A549 (cell line): ENCODE measurements at regions not wholly inside any gene's neighbourhood (a gene's known extent, or its start where the extent isn't known, plus 50 kb on each side); places are given as distances from the start of the nearest gene placed in this dataset.

Experiments used
- ATAC-seq, 2 experiments: fragments of 200-7000 bp in 1 of 2; fragments of >200 bp in 1 of 2; cut with Nextera tagmentation in 1 of 2; cut with Tn5 transposase in 1 of 2; 3 replicates each; pipeline versions ENCODE4 v1.8.0 to v1.9.1; 2018 to 2020; ENCODE audit warnings: mild to moderate bottlenecking in 1 of 2, moderate library complexity in 1 of 2
- CTCF ChIA-PET: fragments of 300-600 bp; sonication (Branson Sonifier 250); formaldehyde crosslinking; extraction: SDS; loops from one replicate; lab custom pipeline; 2021; ENCODE audit warnings: antibody characterized with exemption, inconsistent platforms; lab: Yijun Ruan, JAX
- POLR2A ChIA-PET: fragments of 350-600 bp; formaldehyde crosslinking; extraction: SDS; loops from one replicate; lab custom pipeline; 2021; ENCODE audit warnings: antibody characterized with exemption, inconsistent platforms; lab: Yijun Ruan, JAX
- DNase-seq, 2 experiments: peaks; one replicate each; pipeline versions ENCODE4 v3.0.0 to v3.0.0-alpha.2; 2011 to 2016; ENCODE audit warnings: low read depth in 1 of 2, low spot score in 1 of 2
- FAIRE-seq: peaks from 2 replicates; lab custom pipeline; 2011; peaks lifted over from hg19 to GRCh38; lab: Jason Lieb, UNC
- H3K27ac ChIP-seq, 2 experiments: fragments of >200 bp; sonication (Bioruptor Twin); formaldehyde crosslinking; 3 replicates each; pipeline ENCODE4 v1.5.1; 2016 to 2017
- H3K4me1 ChIP-seq: fragments of >200 bp; sonication (Bioruptor Twin); formaldehyde crosslinking; 3 replicates; pipeline ENCODE4 v1.6.1; 2016
- H3K4me2 ChIP-seq: fragments of >200 bp; sonication (Bioruptor Twin); formaldehyde crosslinking; 3 replicates; pipeline ENCODE4 v1.6.1; 2016
- H3K4me3 ChIP-seq: fragments of >200 bp; sonication (Bioruptor Twin); formaldehyde crosslinking; 3 replicates; pipeline ENCODE4 v1.5.1; 2016
- H3K9me3 ChIP-seq: fragments of >200 bp; sonication (Bioruptor Twin); formaldehyde crosslinking; 3 replicates; pipeline ENCODE4 v1.6.1; 2016
- ATOH8 ChIP-seq: fragments of 250-450 bp; sonication (Bioruptor Pico); IDR thresholded peaks from 2 replicates; pipeline ENCODE4 v1.5.0; 2020; ENCODE audit warnings: low read depth, mild to moderate bottlenecking, moderate library complexity
- CEBPB ChIP-seq, 2 experiments: fragments of >200 bp in 1 of 2; sonication (Bioruptor Twin) in 1 of 2; formaldehyde crosslinking in 1 of 2; IDR thresholded peaks; 2 replicates each; pipeline ENCODE4 v1.6.1; 2012 to 2016
- EHF ChIP-seq: fragments of 250-450 bp; sonication (Bioruptor Pico); IDR thresholded peaks from 2 replicates; pipeline ENCODE4 v1.5.0; 2020; ENCODE audit warnings: mild to moderate bottlenecking
- ESRRA ChIP-seq: fragments of 150-350 bp; IDR thresholded peaks from 2 replicates; pipeline ENCODE4 v1.6.1; 2014; ENCODE audit warnings: mild to moderate bottlenecking, low read length, borderline replicate concordance
- FOSB ChIP-seq: fragments of 250-450 bp; sonication (Bioruptor Pico); IDR thresholded peaks from 2 replicates; pipeline ENCODE4 v1.5.0; 2020; ENCODE audit warnings: mild to moderate bottlenecking, moderate library complexity
- FOSL2 ChIP-seq, 2 experiments: fragments of 450-650 bp in 1 of 2; fragments of >200 bp in 1 of 2; sonication (Bioruptor Twin) in 1 of 2; formaldehyde crosslinking; IDR thresholded peaks; 2 replicates each; pipeline versions ENCODE4 v1.5.0 to v1.6.1; 2016 to 2020; ENCODE audit warnings: mild to moderate bottlenecking in 1 of 2, moderate library complexity in 1 of 2
- FOXS1 ChIP-seq: fragments of 250-450 bp; sonication (Bioruptor Pico); IDR thresholded peaks from 2 replicates; pipeline ENCODE4 v1.5.0; 2020; ENCODE audit warnings: mild to moderate bottlenecking, moderate library complexity
- HES2 ChIP-seq: fragments of >200 bp; sonication (Bioruptor Twin); formaldehyde crosslinking; IDR thresholded peaks from 2 replicates; pipeline ENCODE4 v1.6.1; 2016
- HOXA7 ChIP-seq: fragments of 250-450 bp; sonication (Bioruptor Pico); IDR thresholded peaks from 2 replicates; pipeline ENCODE4 v1.5.0; 2020; ENCODE audit warnings: mild to moderate bottlenecking, moderate library complexity
- HOXB13 ChIP-seq: fragments of 250-450 bp; sonication (Bioruptor Pico); IDR thresholded peaks from 2 replicates; pipeline ENCODE4 v1.5.0; 2020; ENCODE audit warnings: low read depth, mild to moderate bottlenecking, moderate library complexity
- HOXB5 ChIP-seq: fragments of 250-450 bp; sonication (Bioruptor Pico); IDR thresholded peaks from 2 replicates; pipeline ENCODE4 v1.5.0; 2020; ENCODE audit warnings: mild to moderate bottlenecking, moderate library complexity
- KDM1A ChIP-seq: fragments of 200-600 bp; sonication (generic); IDR thresholded peaks from 2 replicates; pipeline ENCODE4 v1.6.1; 2016; ENCODE audit warnings: low read depth, mild to moderate bottlenecking
- KDM5A ChIP-seq: fragments of 200-600 bp; sonication (generic); IDR thresholded peaks from 2 replicates; pipeline ENCODE4 v1.6.1; 2016; ENCODE audit warnings: antibody characterized with exemption, mild to moderate bottlenecking
- POLR2A ChIP-seq: IDR thresholded peaks from 2 replicates; pipeline ENCODE4 v1.6.1; 2012; ENCODE audit warnings: mild to moderate bottlenecking, low read length
- POLR2AphosphoS2 ChIP-seq: conservative IDR thresholded peaks from 2 replicates; pipeline ENCODE4 v1.6.1; 2012; ENCODE audit warnings: low read length, improper control_type of control experiment, inconsistent platforms
- RARB ChIP-seq: fragments of 250-450 bp; sonication (Bioruptor Pico); IDR thresholded peaks from 2 replicates; pipeline ENCODE4 v1.8.0; 2021; ENCODE audit warnings: mild to moderate bottlenecking, moderate library complexity
- REST ChIP-seq: fragments of 200-600 bp; sonication (generic); IDR thresholded peaks from 2 replicates; pipeline ENCODE4 v1.6.1; 2016; ENCODE audit warnings: antibody characterized with exemption, mild to moderate bottlenecking, moderate library complexity
- RFX5 ChIP-seq: fragments of 450-650 bp; IDR thresholded peaks from 2 replicates; pipeline ENCODE4 v1.7.1; 2014; ENCODE audit warnings: antibody characterized with exemption, mild to moderate bottlenecking, moderate library complexity
- SMC3 ChIP-seq: fragments of >200 bp; sonication (Bioruptor Twin); formaldehyde crosslinking; IDR thresholded peaks from 3 replicates; pipeline ENCODE4 v1.6.1; 2018; ENCODE audit warnings: inconsistent platforms
- ZC3H11A ChIP-seq: fragments of 450-650 bp; IDR thresholded peaks from 2 replicates; pipeline ENCODE4 v1.6.1; 2014; ENCODE audit warnings: antibody characterized with exemption, mild to moderate bottlenecking
- ZSCAN20 ChIP-seq: fragments of 250-450 bp; sonication (Bioruptor Pico); IDR thresholded peaks from 2 replicates; pipeline ENCODE4 v1.8.0; 2022; ENCODE audit warnings: mild to moderate bottlenecking, moderate library complexity
- WGBS: methylation state at CpG from one replicate; pipeline ENCODE4 v1.1.6; 2017; ENCODE audit errors: missing lambda C conversion rate; 5-methylcytosine and 5-hydroxymethylcytosine counted together
- TF ChIP-seq, protein P1 (sequence below): fragments of 250-450 bp; sonication (Bioruptor Pico); IDR thresholded peaks from 2 replicates; pipeline ENCODE4 v1.5.0; 2021; ENCODE audit warnings: mild to moderate bottlenecking, moderate library complexity, borderline replicate concordance

DNA sequence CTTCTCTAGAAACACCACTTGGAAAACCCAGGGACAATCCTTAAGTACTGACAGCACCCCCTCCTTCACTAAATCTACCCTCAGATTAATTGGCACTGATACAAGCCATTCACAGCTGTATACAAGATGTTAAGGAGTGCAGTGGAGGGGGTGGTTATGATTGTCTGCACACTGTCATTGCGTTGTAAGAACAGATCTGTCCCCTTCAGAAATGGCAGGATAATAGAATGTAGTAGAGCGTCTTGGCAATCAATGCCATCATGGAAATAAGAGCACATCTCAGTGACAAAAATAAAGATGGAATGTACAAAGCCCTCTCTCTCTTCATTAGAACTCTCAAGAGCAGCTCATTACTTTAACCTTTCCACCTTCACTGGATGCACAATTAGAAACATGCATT, 324.9 kb upstream of the TBX18 start:
- no peak for FAIRE-seq
- 74% methylated on average over 2 of the region's 2 CpGs for WGBS
- H3K27ac ChIP-seq = no peak overlapping the region
- H3K4me2 ChIP-seq = no peak overlapping the region
- no peak for DNase-seq
- POLR2A ChIA-PET = no interaction called here
- TF ChIP-seq POLR2AphosphoS2 (no peak), RARB (CRISPR knock-in tag) (no peak), HOXB13 (CRISPR knock-in tag) (no peak)
- H3K4me3 ChIP-seq = no peak overlapping the region
- no peaks in the 10 kb centered on the region for H3K9me3 ChIP-seq
- ATAC-seq = no peak
- no peaks in the 10 kb centered on the region for H3K4me1 ChIP-seq
- CTCF ChIA-PET = no interaction called here

- Histone ChIP-seq H3K4me2 (no peak overlapping the region), H3K4me1 (no peaks in the 10 kb centered on the region), H3K27ac (no peak overlapping the region), H3K9me3 (no peaks in the 10 kb centered on the region), H3K4me3 (no peak overlapping the region)
- TF ChIP-seq ESRRA (no peak), EHF (no peak), HES2 (no peak), KDM5A (no peak), ZC3H11A (no peak), KDM1A (no peak), REST (no peak), RFX5 (no peak), HOXA7 (CRISPR knock-in tag) (no peak), ZSCAN20 (no peak), FOSL2 (IDR thresholded peaks at IDR 0.05) (no peak), FOSL2 (CRISPR knock-in tag; IDR thresholded peaks at IDR 0.05) (no peak), ATOH8 (CRISPR knock-in tag) (no peak), POLR2A (no peak), HOXB5 (CRISPR knock-in tag) (no peak), FOXS1 (CRISPR knock-in tag) (no peak), SMC3 (no peak), FOSB (CRISPR knock-in tag) (no peak), CEBPB (IDR thresholded peaks at IDR 0.05) (no peak)
- TF ChIP-seq, protein P1, sequence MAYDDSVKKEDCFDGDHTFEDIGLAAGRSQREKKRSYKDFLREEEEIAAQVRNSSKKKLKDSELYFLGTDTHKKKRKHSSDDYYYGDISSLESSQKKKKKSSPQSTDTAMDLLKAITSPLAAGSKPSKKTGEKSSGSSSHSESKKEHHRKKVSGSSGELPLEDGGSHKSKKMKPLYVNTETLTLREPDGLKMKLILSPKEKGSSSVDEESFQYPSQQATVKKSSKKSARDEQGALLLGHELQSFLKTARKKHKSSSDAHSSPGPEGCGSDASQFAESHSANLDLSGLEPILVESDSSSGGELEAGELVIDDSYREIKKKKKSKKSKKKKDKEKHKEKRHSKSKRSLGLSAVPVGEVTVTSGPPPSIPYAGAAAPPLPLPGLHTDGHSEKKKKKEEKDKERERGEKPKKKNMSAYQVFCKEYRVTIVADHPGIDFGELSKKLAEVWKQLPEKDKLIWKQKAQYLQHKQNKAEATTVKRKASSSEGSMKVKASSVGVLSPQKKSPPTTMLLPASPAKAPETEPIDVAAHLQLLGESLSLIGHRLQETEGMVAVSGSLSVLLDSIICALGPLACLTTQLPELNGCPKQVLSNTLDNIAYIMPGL (CRISPR knock-in tag) = no peak
- ATAC-seq = no peak
- no peak for DNase-seq
- ChIA-PET CTCF (no interaction called here), POLR2A (no interaction called here)
- no peak for FAIRE-seq
- WGBS = 78% methylated on average over 2 of the region's 2 CpGs
Measured at GRCh38 chr6:85085875-85086274, 321.5 kb upstream of the TBX18 start.
